HG03439 (cell line): ENCODE measurements at regions not wholly inside any gene's neighbourhood (a gene's known extent, or its start where the extent isn't known, plus 50 kb on each side); places are given as distances from the start of the nearest gene placed in this dataset.

ENCODE experiments used
- ATAC-seq: cut with Tn5 transposase; IDR thresholded peaks from one replicate; pipeline ENCODE4 v1.9.1; 2021; ENCODE audit warnings: mild to moderate bottlenecking, moderate library complexity; ENCODE audit not compliant: unreplicated experiment

DNA sequence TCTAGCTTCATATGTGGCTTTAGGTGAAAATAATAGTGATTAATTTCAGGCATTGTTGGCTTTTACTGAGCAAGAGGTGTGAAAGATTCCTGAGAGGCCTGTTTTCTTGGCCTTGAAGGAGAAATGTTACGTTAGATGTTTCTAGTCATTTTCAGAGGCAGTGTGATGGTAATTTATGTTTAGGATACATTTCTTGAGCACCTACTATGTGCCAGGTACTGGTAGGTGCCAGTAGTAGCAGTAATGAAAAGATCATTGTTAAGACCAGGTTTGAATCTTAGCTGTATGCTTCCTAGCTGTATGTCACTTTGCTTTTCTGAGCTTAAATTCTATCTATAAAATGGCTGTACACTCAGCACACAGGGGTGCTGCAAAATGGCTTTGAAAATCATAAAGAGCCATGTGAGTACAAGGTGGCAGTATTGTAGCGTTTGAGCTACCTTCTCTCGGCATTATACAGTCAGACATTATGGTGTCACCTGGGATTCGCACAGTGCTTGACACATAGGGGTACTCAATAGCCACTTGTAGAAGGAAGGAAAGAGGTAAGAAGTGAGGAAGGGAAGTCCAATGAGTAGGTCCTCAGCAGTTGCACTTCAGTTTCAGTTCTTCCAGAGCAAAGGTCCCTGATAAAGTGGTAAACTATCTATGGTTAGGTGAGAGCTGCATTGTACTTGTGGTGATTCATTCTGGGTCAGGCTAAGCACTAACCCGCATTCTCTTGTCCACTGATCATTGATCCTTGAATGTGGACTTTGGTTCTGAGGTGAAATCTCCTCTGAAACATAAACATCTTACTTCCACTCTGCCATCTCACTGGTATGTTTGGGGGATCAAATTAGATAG, 166.5 kb upstream of the NR3C1 start:
- no peak for ATAC-seq

- no peak for ATAC-seq
Observed at GRCh38 chr5:143569213-143569701, 165.8 kb upstream of the NR3C1 start.

- ATAC-seq = no peak
Observed at GRCh38 chr5:143567583-143568504, 164.4 kb upstream of the NR3C1 start.

DNA sequence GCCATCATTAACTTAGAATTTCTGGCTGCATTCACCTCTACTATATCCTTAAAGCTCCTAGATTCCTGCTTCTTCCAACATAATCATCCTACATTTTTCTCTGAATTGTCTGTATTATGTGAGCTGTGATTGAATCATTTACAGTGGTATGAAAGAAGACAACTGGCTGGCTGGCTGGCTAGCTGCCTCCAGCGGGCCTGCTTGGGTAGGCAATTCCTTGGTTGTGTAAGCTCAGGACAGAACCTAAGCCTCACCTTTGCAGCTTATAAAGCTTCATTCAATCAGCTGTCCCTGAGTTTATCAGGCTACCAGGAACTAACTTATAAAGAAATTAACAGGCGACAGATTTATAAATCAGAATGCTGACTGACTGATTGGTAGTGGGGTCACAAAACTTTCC, 162.7 kb upstream of the NR3C1 start:
- no peak for ATAC-seq

GRCh38 chr5:143564417-143564816, 160.9 kb upstream of the NR3C1 start:
- peak; percentile 97 for ATAC-seq

GRCh38 chr5:143562935-143563334, 159.4 kb upstream of the NR3C1 start:
- ATAC-seq = no peak

DNA sequence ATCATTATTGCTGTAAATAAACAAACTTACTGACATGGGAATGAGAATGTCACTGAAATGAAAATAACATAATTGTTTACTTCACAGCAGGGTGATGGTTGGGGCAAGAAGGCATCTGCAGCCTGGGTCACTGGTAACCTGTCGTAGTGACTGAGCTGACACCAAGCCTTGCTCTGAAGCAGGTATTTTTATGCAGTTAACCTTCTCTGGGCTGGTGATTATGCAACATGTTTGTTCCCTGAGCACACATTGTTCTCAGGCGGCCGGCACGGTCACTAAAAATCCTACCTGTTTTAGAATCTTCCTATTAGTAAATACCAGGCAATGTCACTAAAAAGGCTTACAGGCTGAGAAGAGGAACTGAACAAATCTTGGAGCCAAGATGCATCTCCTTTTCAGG, 157.7 kb upstream of the NR3C1 start:
- no peak for ATAC-seq

GRCh38 chr5:143560378-143560777, 156.9 kb upstream of the NR3C1 start:
- ATAC-seq = no peak

GRCh38 chr5:143559586-143560109, 156.2 kb upstream of the NR3C1 start:
- ATAC-seq = no peak

GRCh38 chr5:143558048-143558447, 154.6 kb upstream of the NR3C1 start:
- ATAC-seq = no peak

GRCh38 chr5:143557061-143557818, 153.8 kb upstream of the NR3C1 start:
- ATAC-seq = no peak

DNA sequence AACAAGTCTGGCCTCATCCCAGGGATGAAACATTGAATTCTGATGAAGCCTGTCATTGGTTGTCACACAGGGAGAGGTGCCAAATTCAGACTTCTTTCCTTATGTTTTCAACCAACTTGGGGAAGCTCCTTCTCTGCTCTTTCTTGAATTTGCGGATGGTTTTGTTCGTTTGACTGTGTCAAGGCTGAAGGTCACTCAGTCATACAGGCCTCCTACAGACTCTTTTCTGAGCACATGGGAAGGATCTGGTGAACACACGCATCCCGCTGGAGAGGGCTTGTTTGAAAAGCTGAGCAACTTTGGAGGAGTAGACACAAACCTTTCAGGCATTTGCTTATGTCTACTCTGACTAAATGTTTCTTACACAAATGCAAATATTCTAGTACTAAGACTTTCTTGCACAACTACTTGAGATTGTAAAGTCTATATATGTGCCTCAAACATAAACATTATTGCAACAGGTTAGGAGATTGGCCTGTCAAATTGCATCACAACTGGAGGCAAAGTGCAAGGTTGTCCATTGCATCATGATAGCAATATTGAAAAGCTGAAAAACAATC, 151.5 kb upstream of the NR3C1 start:
- ATAC-seq = no peak

DNA sequence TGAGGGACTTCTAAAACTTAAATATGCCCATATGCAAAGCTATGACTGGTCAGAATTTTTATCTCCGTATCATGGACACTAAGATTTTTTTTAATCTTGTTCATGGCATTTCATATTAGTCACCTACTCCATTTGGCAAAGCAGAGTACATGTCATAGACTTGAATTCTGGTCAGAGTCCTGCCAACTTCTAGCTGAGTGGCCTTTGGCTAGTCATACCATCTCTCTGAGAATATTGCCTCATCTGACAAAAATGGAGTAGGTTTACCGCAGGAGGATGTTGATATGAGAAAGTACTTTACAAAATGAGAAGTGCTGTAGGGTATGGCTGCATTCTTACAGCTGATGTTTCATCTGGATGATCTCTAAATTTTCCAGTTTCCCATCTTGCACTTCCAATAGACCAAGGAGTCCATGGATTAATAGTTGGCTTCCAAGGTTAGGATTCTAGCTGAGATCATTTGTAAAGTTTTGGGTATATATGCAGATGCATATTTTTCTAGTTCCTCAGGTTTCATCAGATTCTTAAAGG, 150.8 kb upstream of the NR3C1 start:
- no peak for ATAC-seq

DNA sequence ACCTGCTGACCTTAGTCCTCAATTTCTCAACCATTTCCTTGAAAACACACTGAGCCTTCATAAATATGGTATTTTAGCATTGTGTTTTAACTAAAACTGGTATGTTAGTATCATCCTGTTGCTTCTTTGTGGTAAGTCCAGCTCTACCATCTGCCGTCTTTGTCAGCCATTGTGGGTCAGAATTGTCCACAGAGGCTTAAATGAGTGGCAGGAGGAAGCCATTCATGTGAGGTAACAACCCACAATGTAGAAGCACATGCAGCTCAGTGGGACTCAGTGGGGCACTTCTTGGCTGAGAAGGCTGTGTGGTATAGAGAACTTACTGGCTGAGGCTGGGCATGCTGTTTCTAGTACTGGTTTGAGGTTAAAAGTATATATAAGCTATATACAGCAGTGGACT, 149.2 kb upstream of the NR3C1 start:
- no peak for ATAC-seq

- no peak for ATAC-seq
Observed at GRCh38 chr5:143551820-143552251, 148.3 kb upstream of the NR3C1 start.

DNA sequence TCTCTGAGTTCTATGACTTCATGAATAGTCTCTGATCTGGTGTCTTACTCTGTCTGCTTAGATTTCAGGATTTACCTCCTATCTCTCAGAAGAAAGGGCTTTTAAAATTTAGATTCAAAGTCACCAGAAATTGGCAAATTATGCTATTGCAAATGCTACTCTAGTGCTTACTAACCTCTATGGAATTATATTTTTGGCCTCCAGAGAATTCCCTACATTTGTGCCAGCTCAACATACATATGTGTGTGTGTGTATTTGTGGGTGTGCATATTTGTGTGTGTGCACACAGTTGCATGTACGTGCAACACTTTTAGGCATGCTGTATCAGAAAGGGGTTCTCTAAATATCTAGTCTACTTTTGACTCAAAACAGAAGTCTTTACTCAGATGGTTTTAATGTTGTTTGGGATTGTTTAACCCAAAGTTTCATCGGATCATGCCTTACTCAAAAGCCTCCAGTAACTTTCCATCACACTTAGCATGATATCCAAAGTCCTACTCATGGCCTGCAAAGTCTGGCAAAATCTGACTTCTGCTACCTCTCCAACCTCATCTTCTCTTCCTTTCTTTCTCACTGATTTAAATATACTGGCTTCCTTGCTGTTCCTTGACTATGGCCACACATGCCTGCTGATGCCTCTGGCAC, 147.6 kb upstream of the NR3C1 start:
- ATAC-seq = no peak

- no peak for ATAC-seq
Observed at GRCh38 chr5:143547342-143547741, 143.9 kb upstream of the NR3C1 start.

DNA sequence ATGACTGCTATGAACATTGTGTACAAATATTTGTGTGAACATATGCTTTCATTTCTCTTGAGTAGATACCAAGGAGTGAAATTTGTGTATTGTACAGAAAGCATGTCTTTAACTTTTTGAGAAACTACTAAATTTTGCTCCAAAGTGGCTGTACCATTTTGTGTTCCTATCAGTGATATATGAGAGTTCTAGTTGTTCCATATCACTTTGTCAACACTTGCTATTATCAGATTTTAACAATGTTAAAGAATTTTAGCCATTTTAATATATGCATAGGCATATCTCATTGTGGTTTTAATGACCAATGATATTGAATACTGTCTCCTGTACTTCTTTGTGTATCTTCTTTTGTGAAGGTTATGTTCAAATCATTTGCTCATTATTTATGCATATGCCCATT, 142.9 kb upstream of the NR3C1 start:
- ATAC-seq = no peak

- ATAC-seq = no peak
Observed at GRCh38 chr5:143544606-143545005, 141.1 kb upstream of the NR3C1 start.
